ENCODE measurements at regions not wholly inside any gene's neighbourhood (a gene's known extent, or its start where the extent isn't known, plus 50 kb on each side); places are given as distances from the start of the nearest gene placed in this dataset.
A peak's percentile ranks its signal among the peaks of the same experiment; 100 is the strongest.
"Not testable (repeated sequence)": the region's sequence is repeated elsewhere in the genome, so short reads cannot be mapped to it uniquely, and the experiment has no call there.

GRCh38 chr1:163472651-163473248 is 151.0 kb downstream of the NUF2 start:
- DNase-seq (ENCODE audit: low read depth): no peak

GRCh38 chr1:163477276-163477830 is 155.6 kb downstream of the NUF2 start:
- no peak for DNase-seq (ENCODE audit: low read depth)

- DNase-seq (ENCODE audit: low read depth): not testable (repeated sequence)
These were observed 176.9 kb downstream of the NUF2 start for GRCh38 chr1:163498391-163499330.

- DNase-seq (ENCODE audit: low read depth): no peak
These were observed 182.7 kb downstream of the NUF2 start for GRCh38 chr1:163504331-163504978.

- peak; percentile 10 for DNase-seq (ENCODE audit: low read depth)
These were observed 187.4 kb downstream of the NUF2 start for GRCh38 chr1:163509114-163509513.

- DNase-seq (ENCODE audit: low read depth): peak; percentile 8
These were observed 190.7 kb downstream of the NUF2 start for GRCh38 chr1:163512349-163512989.

GRCh38 chr1:163523375-163524029 is 201.7 kb downstream of the NUF2 start:
- DNase-seq (ENCODE audit: low read depth): no peak

- DNase-seq (ENCODE audit: low read depth): peak; percentile 28
These were observed 207.1 kb downstream of the NUF2 start for GRCh38 chr1:163528710-163529348.

GRCh38 chr1:163531345-163531744 is 209.6 kb downstream of the NUF2 start:
- DNase-seq (ENCODE audit: low read depth): no peak

- DNase-seq (ENCODE audit: low read depth): no peak
These were observed 213.6 kb downstream of the NUF2 start for GRCh38 chr1:163535401-163535800.

GRCh38 chr1:163535807-163536206 is 214.1 kb downstream of the NUF2 start:
- DNase-seq (ENCODE audit: low read depth): peak; percentile 47

- DNase-seq (ENCODE audit: low read depth): no peak
These were observed 216.1 kb downstream of the NUF2 start for GRCh38 chr1:163537809-163538208.

- no peak for DNase-seq (ENCODE audit: low read depth)
These were observed 216.9 kb downstream of the NUF2 start for GRCh38 chr1:163538667-163539066.

GRCh38 chr1:163540727-163541126 is 219.0 kb downstream of the NUF2 start:
- DNase-seq (ENCODE audit: low read depth): no peak

GRCh38 chr1:163544441-163544840 is 222.7 kb downstream of the NUF2 start:
- no peak for DNase-seq (ENCODE audit: low read depth)

GRCh38 chr1:163558162-163558561 is 236.4 kb downstream of the NUF2 start:
- DNase-seq (ENCODE audit: low read depth): no peak

- peak; percentile 13 for DNase-seq (ENCODE audit: low read depth)
These were observed 240.0 kb downstream of the NUF2 start for GRCh38 chr1:163561580-163562295.

GRCh38 chr1:163562355-163562754 is 240.6 kb downstream of the NUF2 start:
- no peak for DNase-seq (ENCODE audit: low read depth)

GRCh38 chr1:163565166-163565565 is 243.4 kb downstream of the NUF2 start:
- peak; percentile 2 for DNase-seq (ENCODE audit: low read depth)

- peak; percentile 2 for DNase-seq (ENCODE audit: low read depth)
These were observed 248.3 kb downstream of the NUF2 start for GRCh38 chr1:163570071-163570470.

All from LHCN-M2 (cell line).